H1 (cell line): ENCODE measurements at regions not wholly inside any gene's neighbourhood (a gene's known extent, or its start where the extent isn't known, plus 50 kb on each side); places are given as distances from the start of the nearest gene placed in this dataset.

Experiments
- CTCF ChIA-PET: fragments of 300-600 bp; sonication (Branson Sonifier 250); formaldehyde crosslinking; loops from one replicate; lab custom pipeline; 2021; ENCODE audit not compliant: partially characterized antibody; lab: Charles Lee
- POLR2A ChIA-PET: fragments of 300-600 bp; sonication (Branson Sonifier 250); formaldehyde crosslinking; loops from one replicate; lab custom pipeline; 2021; ENCODE audit warnings: inconsistent platforms; ENCODE audit not compliant: partially characterized antibody; lab: Charles Lee
- DNase-seq, 2 experiments: peaks; one replicate each; pipeline versions ENCODE4 v3.0.0 to v3.0.0-alpha.2; 2010 to 2022; ENCODE audit warnings: low spot score in 2 of 2, low read depth in 1 of 2, mixed read lengths in 1 of 2
- FAIRE-seq: peaks from 2 replicates; lab custom pipeline; 2011; peaks lifted over from hg19 to GRCh38; lab: Jason Lieb, UNC
- H2AFZ ChIP-seq: 2 replicates; pipeline ENCODE4 v1.8.1; 2012; ENCODE audit warnings: low read length, inconsistent platforms
- H2AK5ac ChIP-seq: 2 replicates; pipeline ENCODE4 v1.6.1; 2013; ENCODE audit warnings: low read depth, low read length
- H2BK120ac ChIP-seq: replicated peaks from 2 replicates; pipeline ENCODE3; 2013; ENCODE audit warnings: low read depth, low read length, inconsistent platforms
- H2BK12ac ChIP-seq: 2 replicates; pipeline ENCODE4 v1.6.1; 2013; ENCODE audit warnings: low read depth, low read length
- H2BK15ac ChIP-seq: 2 replicates; pipeline ENCODE4 v1.6.1; 2013; ENCODE audit warnings: low read length
- H2BK20ac ChIP-seq: 2 replicates; pipeline ENCODE4 v1.6.1; 2013; ENCODE audit warnings: low read length
- H2BK5ac ChIP-seq: 2 replicates; pipeline ENCODE4 v1.6.1; 2013; ENCODE audit warnings: low read depth, low read length
- H3K14ac ChIP-seq: 2 replicates; pipeline ENCODE4 v1.6.1; 2013; ENCODE audit warnings: inconsistent platforms; ENCODE audit not compliant: insufficient read length
- H3K18ac ChIP-seq: 2 replicates; pipeline ENCODE4 v1.6.1; 2013; ENCODE audit warnings: low read length; ENCODE audit errors: extremely low read depth
- H3K23ac ChIP-seq: 2 replicates; pipeline ENCODE4 v1.6.1; 2013; ENCODE audit warnings: inconsistent platforms; ENCODE audit not compliant: insufficient read length
- H3K23me2 ChIP-seq: 2 replicates; pipeline ENCODE4 v1.6.1; 2013; ENCODE audit warnings: low read depth, low read length
- H3K27ac ChIP-seq: 2 replicates; pipeline ENCODE4 v1.6.1; 2011; ENCODE audit warnings: low read depth, low read length, inconsistent platforms
- H3K27me3 ChIP-seq, 4 experiments: replicated peaks in 1 of 4; 1 replicate in 1 of 4; 2 replicates in 3 of 4; pipeline versions ENCODE4 v1.6.1 to v1.8.1; 2011 to 2013; ENCODE audit warnings: low read length in 3 of 4, mild to moderate bottlenecking in 3 of 4, inconsistent platforms in 2 of 4, mixed read lengths in 2 of 4, moderate library complexity in 1 of 4; ENCODE audit not compliant: control insufficient read depth in 3 of 4, insufficient read depth in 3 of 4; ENCODE audit errors: extremely low read depth in 1 of 4
- H3K36me3 ChIP-seq, 4 experiments: 2 replicates each; pipeline versions ENCODE4 v1.6.1 to v1.8.1; 2011 to 2013; ENCODE audit warnings: mild to moderate bottlenecking in 4 of 4, low read length in 3 of 4, moderate library complexity in 2 of 4, control low read depth in 1 of 4, inconsistent platforms in 1 of 4; ENCODE audit not compliant: insufficient read depth in 4 of 4, control insufficient read depth in 2 of 4
- H3K4ac ChIP-seq: replicated peaks from 2 replicates; pipeline ENCODE3; 2013; ENCODE audit warnings: low read length, low read depth, mixed read lengths, inconsistent platforms; ENCODE audit not compliant: insufficient read length
- H3K4me1 ChIP-seq, 4 experiments: replicated peaks in 1 of 4; 1 replicate in 1 of 4; 2 replicates in 3 of 4; pipeline versions ENCODE4 v1.6.1 to v1.8.1; 2011 to 2013; ENCODE audit warnings: low read length in 3 of 4, inconsistent platforms in 2 of 4, mixed read lengths in 1 of 4; ENCODE audit not compliant: insufficient read depth in 4 of 4, control insufficient read depth in 3 of 4
- H3K4me2 ChIP-seq, 2 experiments: 2 replicates each; pipeline versions ENCODE4 v1.6.1 to v1.8.1; 2011 to 2013; ENCODE audit warnings: low read depth in 2 of 2, low read length in 2 of 2, control low read depth in 1 of 2, inconsistent platforms in 1 of 2, mild to moderate bottlenecking in 1 of 2; ENCODE audit not compliant: insufficient read depth in 1 of 2
- H3K4me3 ChIP-seq, 4 experiments: fragments of 200-600, 300-600 bp in 1 of 4; sonication (generic), shearing (Covaris generic), sonication (Bioruptor Twin) in 1 of 4; 2 replicates each; pipeline versions ENCODE4 v1.5.1 to v1.8.1; 2011 to 2016; ENCODE audit warnings: low read length in 4 of 4, low read depth in 3 of 4, control low read depth in 2 of 4, inconsistent platforms in 2 of 4, mild to moderate bottlenecking in 2 of 4, mixed read lengths in 1 of 4, moderate library complexity in 1 of 4; ENCODE audit not compliant: insufficient read depth in 2 of 4; ENCODE audit errors: extremely low read depth in 1 of 4
- H3K56ac ChIP-seq: replicated peaks from 2 replicates; pipeline ENCODE3; 2013; ENCODE audit warnings: low read depth, mild to moderate bottlenecking, mixed read lengths, low read length, inconsistent platforms; ENCODE audit not compliant: insufficient read length
- H3K79me1 ChIP-seq: 2 replicates; pipeline ENCODE4 v1.6.1; 2013; ENCODE audit warnings: low read depth, low read length, control low read depth
- H3K79me2 ChIP-seq, 2 experiments: 2 replicates each; pipeline versions ENCODE4 v1.6.1 to v1.8.1; 2012 to 2013; ENCODE audit warnings: low read length in 2 of 2, mild to moderate bottlenecking in 2 of 2, inconsistent platforms in 1 of 2; ENCODE audit not compliant: insufficient read depth in 2 of 2, control insufficient read depth in 1 of 2
- H3K9ac ChIP-seq, 4 experiments: replicated peaks in 1 of 4; 1 replicate in 1 of 4; 2 replicates in 3 of 4; pipeline versions ENCODE4 v1.6.1 to v1.8.1; 2011 to 2013; ENCODE audit warnings: low read depth in 3 of 4, low read length in 3 of 4, control low read depth in 2 of 4, mild to moderate bottlenecking in 2 of 4, moderate library complexity in 2 of 4, inconsistent platforms in 1 of 4; ENCODE audit errors: extremely low read depth in 1 of 4
- H3K9me3 ChIP-seq, 2 experiments: 2 replicates each; pipeline versions ENCODE4 v1.6.1 to v1.8.1; 2012 to 2013; ENCODE audit warnings: mild to moderate bottlenecking in 2 of 2, moderate library complexity in 2 of 2, control low read depth in 1 of 2, inconsistent platforms in 1 of 2, low read depth in 1 of 2, low read length in 1 of 2, mixed read lengths in 1 of 2; ENCODE audit not compliant: insufficient read depth in 2 of 2
- H4K20me1 ChIP-seq, 2 experiments: replicated peaks in 1 of 2; 2 replicates each; pipeline versions ENCODE3 to v1.8.1; 2011 to 2013; ENCODE audit warnings: inconsistent platforms in 2 of 2, low read length in 2 of 2, mild to moderate bottlenecking in 1 of 2; ENCODE audit not compliant: insufficient read depth in 2 of 2, control insufficient read depth in 1 of 2
- H4K5ac ChIP-seq: 2 replicates; pipeline ENCODE4 v1.6.1; 2013; ENCODE audit warnings: low read length, low read depth, mixed read lengths, inconsistent platforms; ENCODE audit not compliant: insufficient read length
- H4K8ac ChIP-seq: 2 replicates; pipeline ENCODE4 v1.8.0; 2013; ENCODE audit warnings: mild to moderate bottlenecking, moderate library complexity, low read length, inconsistent platforms; ENCODE audit not compliant: insufficient read depth; ENCODE audit errors: extremely low read depth
- H4K91ac ChIP-seq: replicated peaks from 2 replicates; pipeline ENCODE3; 2013; ENCODE audit warnings: low read length, mixed read lengths, inconsistent platforms; ENCODE audit not compliant: insufficient read length
- GABPA ChIP-seq: IDR thresholded peaks from 2 replicates; pipeline ENCODE4 v1.6.1; 2011; ENCODE audit warnings: mild to moderate bottlenecking, low read length, moderate library complexity, borderline replicate concordance; ENCODE audit not compliant: insufficient read depth
- WGBS, 2 experiments: shearing (Covaris generic) in 1 of 2; methylation state at CpG; one replicate each; pipeline versions ENCODE4 v1.1.6 to v1.1.7; 2013 to 2015; ENCODE audit warnings: low lambda C conversion rate in 2 of 2, mixed read lengths in 2 of 2, inconsistent platforms in 1 of 2, low coverage in 1 of 2, missing lambda C conversion rate in 1 of 2; ENCODE audit not compliant: insufficient replicate concordance in 2 of 2, insufficient coverage in 1 of 2, insufficient read length in 1 of 2; ENCODE audit errors: extremely low coverage in 1 of 2, missing lambda C conversion rate in 1 of 2; 5-methylcytosine and 5-hydroxymethylcytosine counted together

DNA sequence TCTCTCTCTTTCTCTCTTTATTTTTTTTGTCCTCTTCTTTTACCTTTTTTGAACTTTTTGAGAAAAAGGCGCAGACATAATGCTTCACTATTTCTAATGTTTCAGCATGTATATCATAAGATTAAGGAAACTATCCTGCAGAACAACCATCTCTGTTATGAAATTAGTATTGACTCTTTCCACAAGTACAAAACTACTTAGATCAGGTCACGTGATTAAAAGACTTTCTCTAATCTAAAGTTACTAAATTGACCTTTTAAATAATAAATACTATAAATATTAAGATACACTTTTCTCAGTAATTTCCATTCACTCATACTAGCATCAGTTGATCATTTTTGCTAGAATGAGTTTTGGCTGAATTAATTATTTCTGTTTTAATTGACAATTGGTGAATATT, 844.5 kb upstream of the LRFN5 start:
- no peaks in the 10 kb centered on the region for H4K20me1 ChIP-seq
- no peak overlapping the region for H2BK5ac ChIP-seq
- H3K56ac ChIP-seq = no peak overlapping the region
- no peak overlapping the region for H2BK20ac ChIP-seq
- ChIA-PET POLR2A (no interaction called here), CTCF (no interaction called here)
- WGBS, 2 experiments = 92% methylated on average over 2 of the region's 2 CpGs; no CpG with 5 or more reads in 1 of the 2 experiments
- H2BK120ac ChIP-seq = no peak overlapping the region
- H3K4ac ChIP-seq = no peak overlapping the region
- H3K36me3 ChIP-seq = no peaks in the 10 kb centered on the region
- no peak overlapping the region for H4K8ac ChIP-seq
- H3K27me3 ChIP-seq = no peaks in the 10 kb centered on the region
- no peak overlapping the region for H3K27ac ChIP-seq
- no peak overlapping the region for H2BK12ac ChIP-seq
- H3K9ac ChIP-seq = no peak overlapping the region
- no peak overlapping the region for H2AFZ ChIP-seq
- TF ChIP-seq GABPA = no peak
- DNase-seq = no peak
- no peaks in the 10 kb centered on the region for H3K23me2 ChIP-seq
- no peak for FAIRE-seq
- no peaks in the 10 kb centered on the region for H3K79me1 ChIP-seq
- H3K23ac ChIP-seq = no peak overlapping the region
- H2BK15ac ChIP-seq = no peak overlapping the region
- H3K14ac ChIP-seq = no peak overlapping the region
- no peak overlapping the region for H3K4me3 ChIP-seq
- no peaks in the 10 kb centered on the region for H3K79me2 ChIP-seq
- no peak overlapping the region for H4K5ac ChIP-seq
- peaks cover 0 to 2% (median 0%) of the 10 kb centered on the region in 4 experiments; a peak in 1 of 7 replicates for H3K4me1 ChIP-seq
- no peaks in the 10 kb centered on the region for H3K9me3 ChIP-seq
- H2AK5ac ChIP-seq = no peak overlapping the region
- H3K18ac ChIP-seq = no peak overlapping the region
- no peak overlapping the region for H4K91ac ChIP-seq
- H3K4me2 ChIP-seq = no peak overlapping the region
